ENCODE measurements at regions not wholly inside any gene's neighbourhood (a gene's known extent, or its start where the extent isn't known, plus 50 kb on each side); places are given as distances from the start of the nearest gene placed in this dataset.

- Mint-ChIP-seq H3K4me3 (no peak overlapping the region), H3K4me1 (no peaks in the 10 kb centered on the region), H3K36me3 (ENCODE audit: insufficient read depth in 1 of 3, low read depth in 3 of 3) (no peaks in the 10 kb centered on the region; a peak in 1 of 7 replicates), H3K27me3 (ENCODE audit: low read depth) (no peaks in the 10 kb centered on the region), H3K9me3 (no peaks in the 10 kb centered on the region), H3K27ac (no peak overlapping the region)
- no peaks in the 10 kb centered on the region for H3K9me3 ChIP-seq (ENCODE audit: control insufficient read depth, low read depth, low read length)
- H2BK5ac ChIP-seq (ENCODE audit: insufficient read length, low read length) = no peak overlapping the region
- no peak overlapping the region for H4K91ac ChIP-seq (ENCODE audit: insufficient read length, low read depth, low read length)
- no peak for DNase-seq
- H3K23me2 ChIP-seq (ENCODE audit: insufficient read length, low read depth, low read length, poor library complexity, severe bottlenecking) = no peaks in the 10 kb centered on the region
- no peak overlapping the region for H2BK20ac ChIP-seq (ENCODE audit: low read depth, low read length, poor library complexity, severe bottlenecking)
- no peaks in the 10 kb centered on the region for H3K79me2 ChIP-seq (ENCODE audit: insufficient read depth, low read length)
- H2BK120ac ChIP-seq (ENCODE audit: low read depth, low read length, poor library complexity, severe bottlenecking) = no peak overlapping the region
- no peak overlapping the region for H2AFZ ChIP-seq (ENCODE audit: low read length)
- TF ChIP-seq CTCF (conservative IDR thresholded peaks at IDR 0.05) = no peak
- no peak overlapping the region for H3K56ac ChIP-seq (ENCODE audit: insufficient read length, low read depth, low read length)
- no peak overlapping the region for H3K18ac ChIP-seq (ENCODE audit: insufficient read length, low read depth, low read length)
- H3K4me2 ChIP-seq (ENCODE audit: insufficient read depth, insufficient read length, low read length) = no peak overlapping the region
- no peak overlapping the region for H2AK5ac ChIP-seq (ENCODE audit: insufficient read length, low read length)
- no peaks in the 10 kb centered on the region for H3K4me1 ChIP-seq (ENCODE audit: insufficient read depth, low read length)
- H3K4ac ChIP-seq (ENCODE audit: low read depth, low read length) = no peak overlapping the region
- H3K27me3 ChIP-seq (ENCODE audit: insufficient read depth, low read length) = no peaks in the 10 kb centered on the region
- no peaks in the 10 kb centered on the region for H4K20me1 ChIP-seq (ENCODE audit: control insufficient read depth, insufficient read depth, insufficient read length)
- no peak overlapping the region for H3K23ac ChIP-seq (ENCODE audit: insufficient read length, low read depth, low read length)
- H4K5ac ChIP-seq (ENCODE audit: insufficient read length, low read depth, low read length) = no peak overlapping the region
- H3K79me1 ChIP-seq (ENCODE audit: insufficient read depth, low read depth, low read length, poor library complexity, severe bottlenecking) = no peaks in the 10 kb centered on the region
- no peak overlapping the region for H3T11ph ChIP-seq (ENCODE audit: low read length)
- H4K8ac ChIP-seq (replicated peaks; ENCODE audit: insufficient read length, low read depth, low read length) = no peak overlapping the region
- H2BK15ac ChIP-seq (ENCODE audit: low read depth, low read length) = no peak overlapping the region
- no peak overlapping the region for H2BK12ac ChIP-seq (ENCODE audit: insufficient read length, low read depth, low read length)
- no peak overlapping the region for H3K14ac ChIP-seq (ENCODE audit: insufficient read depth, low read length)
- no CpG with 5 or more reads among the region's 4 CpGs for WGBS (ENCODE audit: extremely low coverage, insufficient read length, low lambda C conversion rate)
- no peak overlapping the region for H3K9ac ChIP-seq (ENCODE audit: extremely low read depth, insufficient read length, low read length)
- H3K27ac ChIP-seq (ENCODE audit: insufficient read length, low read depth, low read length) = no peak overlapping the region
Measured at GRCh38 chr6:121666814-121667213, 231.4 kb downstream of the GJA1 start.

All from H9 (cell line).